NCI-H2081 treated with DMSO at 0.1 percent for 48 hours (cell line): ENCODE measurements at regions not wholly inside any gene's neighbourhood (a gene's known extent, or its start where the extent isn't known, plus 50 kb on each side); places are given as distances from the start of the nearest gene placed in this dataset.

ENCODE experiments used
- DNase-seq: peaks from one replicate; lab custom pipeline; 2025; lab: John Stamatoyannopoulos, UW

DNA sequence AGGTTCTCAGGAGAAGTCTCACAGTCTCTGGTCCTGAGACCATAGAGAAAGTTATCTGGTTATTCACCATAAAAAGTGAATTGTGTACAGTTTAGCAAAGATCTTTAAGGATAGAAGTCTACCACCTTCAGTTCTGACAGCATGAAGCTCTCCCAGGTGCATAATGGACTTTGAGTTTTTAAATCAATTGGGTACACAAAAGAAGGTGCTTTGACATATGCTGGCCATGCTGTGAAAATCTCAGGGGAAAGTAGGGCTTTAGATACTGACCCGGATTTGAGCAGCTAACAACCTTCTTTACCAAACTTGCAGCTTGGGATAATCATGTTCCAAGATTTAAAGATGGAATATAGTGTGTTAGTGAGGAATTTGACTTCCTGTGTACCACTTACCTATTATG, 264.2 kb downstream of the ZSWIM6 start:
- DNase-seq, result no peak

DNA sequence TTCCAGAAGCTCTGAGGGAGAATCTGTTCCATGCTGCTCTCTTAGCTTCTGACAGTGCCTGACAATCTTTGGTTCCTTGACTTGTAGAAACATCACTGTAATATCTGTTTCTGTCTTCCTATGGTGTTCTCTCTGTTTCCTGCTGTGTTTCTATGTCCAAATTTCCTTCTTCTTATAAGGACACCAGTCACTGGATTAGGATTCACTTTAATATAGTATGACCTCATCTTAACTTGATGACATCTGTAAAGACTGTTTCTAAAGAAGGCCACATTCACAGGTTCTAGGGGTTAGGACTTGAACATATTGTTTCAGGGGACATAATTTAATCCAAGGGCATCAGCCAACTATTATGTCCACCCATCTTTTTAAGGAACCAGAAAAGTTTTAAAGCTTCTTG, 265.6 kb downstream of the ZSWIM6 start:
- no peak for DNase-seq

DNA sequence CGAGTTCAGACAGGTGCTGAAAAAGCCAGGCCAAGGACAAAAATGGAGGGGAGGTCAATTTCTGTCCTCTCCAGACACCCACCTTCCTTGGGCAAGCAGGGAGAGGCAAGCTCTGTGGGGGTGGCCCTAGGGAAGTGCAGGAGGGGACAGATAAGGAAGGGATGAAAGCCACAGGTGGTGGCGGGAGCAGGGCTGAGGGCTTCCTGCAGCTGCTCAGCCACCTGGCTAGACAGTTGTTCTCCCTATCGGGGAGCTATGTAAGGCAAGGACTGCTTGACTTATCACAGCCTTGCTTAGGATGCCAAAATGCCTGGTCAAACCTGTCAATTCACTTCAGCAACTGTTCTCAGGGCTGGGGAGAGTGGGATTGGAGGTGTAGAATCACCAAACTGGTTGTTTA, 266.1 kb downstream of the ZSWIM6 start:
- no peak for DNase-seq

DNA sequence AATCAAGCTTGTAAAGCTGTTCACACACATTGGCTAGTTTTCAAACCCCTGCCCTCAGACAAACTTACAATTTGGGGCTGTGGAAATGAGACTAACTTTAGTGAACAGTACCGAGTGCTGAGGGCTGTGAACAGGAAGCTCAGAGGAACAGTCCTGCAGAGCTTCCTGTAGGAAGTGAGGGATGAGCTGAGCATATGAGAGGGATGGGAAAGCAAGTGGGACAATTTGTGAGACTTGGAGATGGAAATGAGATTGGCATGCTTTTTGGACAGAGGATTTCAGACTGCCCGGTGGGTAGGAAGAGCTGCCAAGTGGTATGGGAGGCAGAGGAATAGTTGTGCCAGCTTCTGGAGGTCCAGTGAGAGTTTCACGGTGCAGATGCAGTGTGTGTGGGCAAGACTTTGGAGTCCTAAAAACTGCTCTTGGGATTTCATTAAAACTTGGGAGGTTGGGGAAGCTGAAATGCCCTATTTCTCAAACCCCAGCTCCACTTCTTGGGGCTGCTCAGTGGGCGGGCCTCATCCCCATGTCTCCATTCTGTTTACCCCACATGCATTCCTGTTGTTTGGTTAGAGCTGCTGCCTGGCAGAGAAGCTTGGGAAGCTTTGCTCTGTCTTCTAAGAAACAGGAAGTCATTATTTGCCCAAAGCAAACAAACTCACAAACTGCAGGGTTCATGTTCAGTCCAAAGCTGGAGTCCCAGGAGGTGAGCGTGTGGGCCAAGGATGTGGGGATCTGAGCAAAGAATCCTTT, 267.5 kb downstream of the ZSWIM6 start:
- no peak for DNase-seq

DNA sequence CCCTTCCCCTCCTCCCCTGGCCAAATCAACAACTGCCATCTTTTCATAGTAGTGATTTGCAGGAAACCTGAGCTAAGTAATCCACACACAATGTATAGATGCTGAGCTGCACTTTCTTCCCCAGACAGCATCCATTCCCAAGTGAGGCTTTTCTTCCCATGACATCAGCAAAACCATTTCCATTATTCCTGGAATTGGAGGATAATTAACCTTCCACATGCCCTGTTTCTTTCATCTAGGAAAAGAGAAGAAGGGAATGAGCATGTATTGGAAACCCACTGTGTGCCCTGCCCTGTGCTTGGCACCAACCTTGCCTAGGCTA, 268.0 kb downstream of the ZSWIM6 start:
- DNase-seq, result no peak

DNA sequence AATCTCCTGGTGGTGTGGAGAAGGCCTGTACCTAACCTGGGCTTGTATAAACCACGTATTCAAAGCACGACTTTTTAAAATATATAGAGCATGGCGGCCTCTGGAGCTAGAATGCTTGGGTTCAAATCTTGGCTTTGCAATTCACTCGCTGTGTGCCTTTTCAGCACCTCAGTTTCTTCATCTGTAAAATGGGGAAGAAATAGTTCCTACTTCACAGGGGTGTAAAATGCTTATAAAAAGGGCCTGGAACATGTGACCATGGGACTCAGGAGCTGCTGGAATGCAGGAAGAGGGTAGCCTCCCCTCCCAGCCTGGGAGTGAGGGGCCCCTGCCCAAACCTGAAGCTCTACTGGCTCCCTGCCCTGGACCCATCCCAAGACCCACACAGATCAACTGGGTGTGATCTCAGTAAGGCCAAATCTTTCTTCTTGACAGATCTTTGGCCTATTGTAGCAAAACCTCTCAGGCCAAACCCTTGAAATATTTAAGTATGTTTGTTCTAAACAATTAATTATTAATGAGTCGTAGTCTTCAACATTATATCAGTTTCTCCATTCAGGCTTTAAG, 269.0 kb downstream of the ZSWIM6 start:
- no peak for DNase-seq

DNA sequence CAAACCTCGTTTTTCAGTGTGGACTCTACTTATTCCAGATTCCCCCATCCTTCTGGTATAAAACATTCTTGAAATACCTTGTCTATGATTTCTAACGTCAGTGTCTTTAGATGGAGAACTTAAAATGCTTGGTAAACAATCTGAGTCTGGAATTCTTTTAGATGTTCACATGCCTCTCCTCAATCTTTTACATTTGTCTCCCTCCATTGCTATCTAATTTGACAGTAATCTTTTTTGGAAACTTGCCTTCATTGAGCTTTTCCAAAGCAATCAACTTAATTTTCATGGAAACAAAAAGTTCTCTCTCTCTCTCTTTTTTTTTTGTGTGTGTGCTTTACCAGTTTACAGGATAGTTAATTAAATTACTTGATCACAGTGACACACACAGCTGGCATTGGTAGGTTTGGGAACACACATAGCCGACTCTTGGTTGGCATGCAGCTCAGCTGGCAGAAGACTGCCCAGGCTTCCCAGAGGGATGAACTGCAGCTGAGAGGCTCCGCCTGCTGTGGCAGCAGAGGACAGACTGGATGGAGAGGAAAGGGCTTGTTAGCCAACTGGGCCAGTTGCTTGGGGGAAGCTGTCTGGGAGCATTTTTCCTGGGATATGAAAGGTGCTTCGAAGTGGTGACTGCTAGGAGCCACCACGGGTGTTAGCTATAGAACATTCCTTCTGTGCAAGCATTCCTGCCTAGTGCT, 271.3 kb downstream of the ZSWIM6 start:
- no peak for DNase-seq

DNA sequence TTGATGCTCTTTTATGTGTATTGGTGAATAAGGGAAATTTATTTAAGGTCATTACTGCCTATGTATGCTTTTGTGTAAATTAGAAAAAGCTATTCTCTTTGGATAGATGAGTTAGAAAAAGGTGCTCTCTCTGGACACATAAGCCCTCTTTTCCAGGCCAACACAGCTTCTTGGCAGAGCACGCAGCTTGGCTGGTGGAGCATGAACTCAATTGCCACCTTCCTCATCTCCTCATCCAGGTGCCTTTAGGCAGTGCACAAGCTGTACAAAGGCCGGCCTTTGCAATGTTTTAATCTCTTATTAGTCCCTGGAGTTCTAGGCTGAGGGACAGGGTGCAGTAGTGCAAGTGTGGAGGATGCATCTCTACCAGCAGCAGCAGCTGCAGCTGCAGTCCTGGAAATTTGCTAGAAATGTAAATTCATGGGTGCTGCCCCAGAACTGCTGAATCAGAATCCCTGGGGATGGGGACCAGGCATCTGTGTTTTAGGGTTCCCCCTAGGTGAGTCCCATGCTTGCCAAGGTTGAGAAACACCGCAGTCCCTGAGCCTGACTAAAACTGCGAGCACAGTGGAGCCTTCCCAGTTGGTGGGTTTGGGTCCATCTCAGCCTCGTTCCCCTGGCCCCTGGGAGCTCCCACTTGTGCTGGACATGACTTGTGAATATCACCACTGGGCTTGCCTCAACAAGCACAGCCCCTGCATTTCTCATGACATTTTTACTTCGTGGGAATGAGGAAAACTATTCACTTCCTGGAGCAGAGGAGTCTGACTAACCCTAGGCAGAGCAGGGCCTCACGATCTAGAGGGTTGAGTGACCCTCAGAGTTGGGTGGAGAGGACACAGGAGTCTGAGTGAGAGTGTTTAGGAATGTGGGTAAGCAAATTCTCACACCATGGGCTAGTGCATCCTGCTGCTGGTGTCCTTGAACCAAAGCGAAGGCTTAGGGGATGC, 272.3 kb downstream of the ZSWIM6 start:
- no peak for DNase-seq

DNA sequence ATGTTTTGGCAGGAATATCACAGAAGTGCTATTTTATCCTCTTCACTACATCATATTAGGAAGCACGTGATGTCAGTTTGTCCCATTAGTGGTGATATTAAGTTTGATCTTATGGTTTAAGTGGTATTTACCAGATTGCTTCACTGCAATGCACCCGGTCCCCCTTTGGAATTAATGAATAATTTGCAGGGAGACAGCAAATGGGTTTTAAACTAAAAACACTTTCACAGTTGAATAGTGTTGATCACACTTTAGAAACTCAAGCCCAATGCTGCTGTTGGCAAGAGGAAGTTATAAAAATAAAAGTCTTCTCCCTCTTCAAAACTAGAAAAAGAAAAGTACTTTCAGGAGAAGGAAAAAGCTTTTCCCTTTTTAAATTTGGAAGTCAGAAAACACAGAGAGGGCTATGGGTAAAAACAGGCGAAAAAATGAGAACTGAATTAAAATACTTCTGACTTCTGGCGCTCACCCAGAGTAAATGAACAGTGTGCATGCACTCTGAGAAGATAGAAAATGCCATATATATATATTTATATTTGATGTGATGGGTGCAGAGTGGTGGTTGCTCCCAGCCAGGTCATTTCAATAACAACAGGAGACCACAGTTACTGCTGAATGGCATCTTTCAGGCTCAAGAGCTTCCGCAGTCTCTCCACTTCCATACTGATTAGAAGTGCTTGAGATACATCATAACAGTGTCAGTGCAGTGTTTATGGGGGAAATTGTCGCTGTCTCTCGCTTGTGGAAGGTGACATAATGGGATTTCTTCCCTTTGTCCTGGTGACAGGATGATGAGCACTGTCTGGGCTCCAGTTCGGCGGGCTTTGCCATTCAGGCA, 278.0 kb downstream of the ZSWIM6 start:
- DNase-seq, result no peak

DNA sequence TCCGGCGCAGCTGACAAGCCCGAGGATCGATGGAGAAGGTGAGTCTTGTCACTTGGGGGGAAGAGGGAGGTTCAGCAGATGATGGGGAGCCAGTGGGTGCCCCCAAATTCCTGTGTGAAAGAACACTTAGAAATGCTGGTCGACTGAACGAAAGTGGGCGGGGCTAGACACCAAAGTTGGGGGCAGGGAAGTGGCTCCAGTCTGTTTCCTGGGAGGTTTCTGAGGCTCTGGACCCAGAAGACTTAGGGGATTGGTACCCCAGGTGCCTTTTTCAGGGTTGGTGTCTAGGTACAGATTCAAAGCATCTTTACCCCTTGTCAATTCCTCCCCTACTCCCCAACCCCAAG, 278.6 kb downstream of the ZSWIM6 start:
- no peak for DNase-seq

DNA sequence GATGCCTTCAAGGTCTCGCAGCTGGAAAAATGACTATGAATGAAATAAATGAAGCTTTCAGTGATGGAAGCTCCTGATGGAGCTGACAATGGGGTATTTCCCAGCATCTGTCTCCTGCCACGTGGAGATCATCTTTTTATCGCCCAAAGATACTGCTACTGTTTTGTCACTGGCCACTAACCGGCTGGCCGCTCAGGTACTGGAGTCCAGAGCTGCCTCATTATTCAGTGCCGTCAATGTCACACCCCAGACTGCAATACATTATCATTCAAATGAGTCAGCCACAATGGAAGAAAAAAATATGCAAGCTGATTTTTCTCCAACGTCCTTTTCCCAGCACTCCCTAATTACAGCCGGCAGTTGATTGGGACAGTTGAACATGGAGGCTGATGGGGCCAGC, 280.4 kb downstream of the ZSWIM6 start:
- DNase-seq, result no peak

DNA sequence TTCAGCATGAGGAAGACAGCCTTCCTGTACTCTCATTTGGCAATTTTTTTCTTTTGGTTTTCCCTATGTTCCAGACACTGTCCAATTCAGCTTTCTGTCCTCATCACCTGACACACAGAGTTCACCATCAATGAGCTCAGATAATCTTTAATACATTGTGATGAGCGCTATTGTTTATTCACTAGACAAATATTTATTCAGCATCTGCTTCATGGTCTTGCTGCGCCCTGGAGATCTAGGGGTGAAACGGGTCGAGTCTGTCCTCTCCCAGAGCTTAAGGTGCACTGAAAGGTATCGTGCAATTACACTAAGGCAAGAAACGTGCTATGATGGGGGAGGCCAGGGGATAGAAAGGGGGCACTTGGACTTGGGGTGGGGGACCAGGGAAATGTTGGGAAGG, 281.6 kb downstream of the ZSWIM6 start:
- no peak for DNase-seq

DNA sequence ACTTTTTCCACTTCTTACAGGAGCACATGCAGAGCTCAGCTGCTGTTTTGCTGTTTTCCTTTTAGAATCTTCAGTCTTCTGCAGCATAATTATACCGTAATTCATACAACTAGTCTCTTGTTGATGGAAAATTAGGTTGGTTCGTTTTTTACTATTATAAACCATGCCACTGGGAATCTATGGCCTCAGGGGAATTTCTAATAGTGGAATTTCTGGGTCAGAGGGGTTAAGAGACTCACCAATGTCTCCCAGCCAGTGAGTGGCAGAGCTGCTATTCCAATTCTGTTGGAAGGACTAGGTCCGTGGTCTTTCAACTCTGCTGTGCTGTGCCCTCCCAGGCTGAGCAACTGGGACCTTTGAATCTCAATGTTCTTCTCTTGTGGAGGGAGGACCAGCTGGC, 282.5 kb downstream of the ZSWIM6 start:
- no peak for DNase-seq

DNA sequence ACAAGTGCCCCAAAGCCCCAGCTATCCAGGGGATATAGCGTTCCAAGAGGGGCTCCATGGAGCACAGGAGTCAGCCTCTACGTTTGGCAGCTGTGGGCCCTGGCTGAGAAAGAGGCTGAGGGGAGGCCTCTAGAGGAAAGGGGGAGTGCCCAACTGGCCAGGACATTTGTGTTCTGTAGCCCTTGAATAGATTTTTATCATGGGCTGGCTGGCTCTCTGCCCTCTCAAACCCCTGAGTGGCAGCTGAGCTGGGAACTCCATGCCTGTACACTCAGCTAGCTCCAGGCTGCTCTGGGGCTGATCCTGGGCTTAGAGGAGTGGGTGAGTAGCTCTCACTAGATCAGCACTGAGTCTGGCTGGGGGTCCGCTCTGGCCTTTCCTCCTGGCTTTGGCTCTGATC, 285.0 kb downstream of the ZSWIM6 start:
- DNase-seq, result no peak

DNA sequence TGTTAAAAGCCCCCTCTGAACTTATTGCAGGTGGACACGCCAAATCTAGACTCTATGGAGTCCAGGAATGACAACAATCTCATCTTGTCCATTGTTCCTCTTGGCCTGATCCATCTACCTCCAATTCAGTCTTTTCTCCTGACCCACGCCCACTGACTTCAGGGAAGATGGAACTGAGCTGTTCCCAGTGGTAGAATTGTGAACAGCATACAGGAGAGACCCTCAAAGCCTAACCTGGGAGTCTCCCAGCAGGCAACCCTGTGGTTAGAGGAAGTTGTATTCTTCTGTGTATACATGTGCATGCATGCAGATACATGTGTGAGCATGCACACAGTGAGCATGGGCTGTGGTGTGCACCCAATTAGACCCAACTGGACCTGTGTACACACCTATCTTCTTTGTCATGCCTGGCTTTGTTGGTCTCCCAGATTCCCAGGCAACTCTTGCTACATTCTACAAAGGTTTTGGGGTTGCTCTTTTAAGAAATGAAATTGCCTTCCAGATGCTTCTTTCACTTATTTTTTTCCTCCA, 286.0 kb downstream of the ZSWIM6 start:
- no peak for DNase-seq

DNA sequence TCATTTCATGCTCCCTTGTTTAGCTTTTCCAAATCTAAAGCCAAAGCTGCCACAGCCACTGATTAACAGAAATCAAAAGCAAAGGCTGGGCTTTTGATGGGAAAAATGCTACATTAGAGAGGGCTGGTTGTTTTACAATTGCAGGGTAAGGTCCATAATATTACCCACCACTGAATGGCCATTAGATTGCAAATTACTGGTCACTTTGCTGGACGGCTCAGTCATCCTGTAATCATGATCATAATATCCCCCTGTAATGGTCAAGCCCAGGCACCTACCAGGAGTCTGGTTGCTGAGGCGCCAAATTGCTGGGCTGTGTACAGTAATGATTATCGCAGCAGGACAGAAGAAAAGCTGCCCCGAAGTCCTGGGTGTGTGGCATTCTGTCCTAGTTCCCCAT, 286.5 kb downstream of the ZSWIM6 start:
- no peak for DNase-seq

DNA sequence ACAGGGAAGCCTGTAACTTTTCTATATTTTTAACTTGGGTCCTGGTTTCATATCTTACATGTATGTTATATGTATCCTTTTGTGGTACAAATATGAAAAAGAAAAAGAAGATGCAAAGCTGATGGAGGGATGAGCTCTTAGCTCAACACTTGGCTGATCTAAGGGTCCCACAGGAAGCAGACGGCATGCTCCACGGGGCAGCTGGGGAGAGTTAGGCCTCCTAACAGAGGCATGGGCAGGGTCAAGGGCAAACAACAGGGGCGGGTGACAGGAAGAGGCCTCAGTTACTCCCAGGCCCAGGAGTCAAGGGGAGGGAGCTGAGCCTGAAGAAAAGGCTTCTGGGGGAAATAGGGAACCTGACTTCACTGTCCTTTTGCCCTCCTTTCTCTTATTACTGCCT, 287.2 kb downstream of the ZSWIM6 start:
- no peak for DNase-seq

DNA sequence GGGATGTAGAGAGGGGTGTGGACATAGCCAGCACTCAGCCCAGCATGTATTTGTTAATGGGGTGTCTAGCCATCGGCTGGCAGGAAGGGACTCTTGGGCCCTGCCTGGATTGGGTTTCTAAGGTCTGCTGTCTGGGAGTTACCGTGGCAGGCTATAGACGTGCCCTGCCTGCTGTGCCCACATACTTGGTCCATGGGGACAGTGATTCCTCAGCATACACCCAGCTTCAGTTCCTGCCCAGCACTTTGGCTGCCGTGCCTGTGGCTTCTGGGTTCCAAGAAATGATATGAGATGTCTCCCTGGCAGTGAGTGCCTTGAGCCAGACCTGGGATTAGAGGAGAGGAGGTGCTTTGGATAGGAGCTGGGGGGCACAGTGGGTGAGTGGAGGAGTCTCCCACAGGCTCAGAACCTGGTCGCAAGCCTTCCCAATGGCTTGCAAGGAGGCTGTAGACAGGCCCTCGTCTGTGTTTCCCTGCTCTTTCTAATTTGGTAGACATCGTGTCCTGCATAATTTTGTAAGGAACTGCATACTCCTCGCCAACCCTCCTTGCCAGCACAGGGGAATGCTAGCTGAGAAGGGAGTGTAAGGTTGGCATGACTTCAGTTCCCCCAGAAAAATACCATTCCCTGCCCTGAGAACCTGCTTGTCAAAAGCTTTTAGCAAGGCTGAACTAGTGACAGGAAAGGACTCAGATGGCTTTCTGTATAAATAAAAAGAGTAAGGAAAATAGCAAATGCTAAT, 287.9 kb downstream of the ZSWIM6 start:
- no peak for DNase-seq

DNA sequence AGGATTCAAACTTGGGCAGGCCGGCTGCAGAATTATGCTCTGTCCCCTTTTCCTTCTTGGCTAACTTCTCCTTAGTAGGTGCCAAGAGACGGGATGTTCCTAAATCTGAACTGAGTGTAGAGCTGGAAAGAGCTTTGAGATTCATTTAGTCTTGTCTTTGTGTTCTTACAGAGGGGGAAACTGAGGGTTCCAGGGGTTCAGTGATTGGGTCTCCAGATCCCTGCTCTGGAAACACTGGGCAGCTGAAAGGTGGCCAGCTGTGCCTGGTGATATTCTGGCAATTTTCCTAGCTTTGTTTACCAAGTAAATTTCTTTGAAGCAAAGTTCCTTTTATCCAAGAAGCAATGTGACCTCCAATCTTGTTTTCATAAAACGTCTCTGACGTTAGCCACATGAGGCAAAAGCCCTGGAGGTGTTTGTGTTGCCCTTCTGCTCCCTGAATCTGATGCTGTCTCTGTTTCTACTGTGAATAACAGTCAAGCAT, 288.7 kb downstream of the ZSWIM6 start:
- no peak for DNase-seq

DNA sequence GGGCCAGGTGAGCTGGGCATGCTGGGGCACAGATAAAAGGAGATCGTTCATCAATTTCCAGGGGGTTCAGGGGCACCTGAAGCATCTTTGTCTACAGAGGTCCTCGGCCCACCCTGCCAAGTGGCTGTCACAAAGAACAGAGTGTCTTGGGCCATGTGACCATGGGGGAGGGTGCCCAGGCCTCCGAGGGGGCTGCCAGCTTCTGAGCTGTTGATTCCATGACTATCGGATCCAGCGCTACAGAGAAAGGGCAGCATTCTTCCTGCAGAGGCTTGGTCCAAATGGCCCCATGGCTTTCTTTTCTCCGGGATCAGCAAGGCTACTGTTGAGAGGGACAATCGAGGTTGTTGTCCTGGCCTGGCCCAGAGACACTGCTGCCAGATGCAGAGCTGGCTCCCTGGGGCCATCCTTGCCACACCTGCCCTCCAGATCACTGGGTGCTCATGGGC, 289.2 kb downstream of the ZSWIM6 start:
- no peak for DNase-seq

DNA sequence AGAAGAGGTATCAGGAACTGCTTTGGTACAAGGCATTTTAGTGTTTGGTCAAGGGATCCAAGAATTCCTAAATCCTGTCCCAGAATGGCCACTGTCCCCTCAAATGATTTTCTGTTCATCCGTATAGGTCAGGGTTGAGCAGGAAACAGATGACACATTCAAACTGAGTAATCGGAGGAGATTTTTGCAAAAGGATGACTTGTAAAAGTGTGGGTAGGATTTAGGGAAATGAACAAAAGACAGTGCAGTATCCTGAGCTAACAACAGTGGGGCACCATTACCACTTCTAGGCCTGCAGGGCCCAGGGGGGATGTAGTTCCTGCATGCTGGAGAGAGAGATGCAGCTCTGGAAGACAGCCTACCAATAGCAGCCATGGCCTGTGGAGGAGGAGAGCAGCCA, 290.1 kb downstream of the ZSWIM6 start:
- DNase-seq, result no peak
